ENCODE measurements at regions not wholly inside any gene's neighbourhood (a gene's known extent, or its start where the extent isn't known, plus 50 kb on each side); places are given as distances from the start of the nearest gene placed in this dataset.

DNA sequence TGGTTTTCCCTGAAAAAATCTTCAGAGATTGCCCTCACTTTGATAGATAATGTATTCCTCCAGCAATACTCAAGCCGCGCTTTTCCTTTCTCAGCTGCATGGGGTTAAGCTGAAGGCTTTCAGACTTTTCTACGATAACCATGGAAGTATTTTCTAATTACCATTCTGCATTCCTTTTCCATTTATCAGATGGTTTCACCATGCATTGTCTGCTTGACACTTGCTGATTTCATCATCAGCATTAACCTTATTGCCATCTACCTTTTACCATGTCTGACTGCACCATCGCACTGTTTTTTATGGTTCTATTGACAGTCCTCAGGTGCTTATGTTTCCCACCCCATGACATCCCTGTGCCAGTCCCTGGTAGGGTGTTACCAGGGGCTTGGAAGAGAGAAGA, 91.6 kb downstream of the DMAC1 start:
- ChIA-PET POLR2A (no interaction called here), CTCF (no interaction called here)
- TF ChIP-seq, protein P1, sequence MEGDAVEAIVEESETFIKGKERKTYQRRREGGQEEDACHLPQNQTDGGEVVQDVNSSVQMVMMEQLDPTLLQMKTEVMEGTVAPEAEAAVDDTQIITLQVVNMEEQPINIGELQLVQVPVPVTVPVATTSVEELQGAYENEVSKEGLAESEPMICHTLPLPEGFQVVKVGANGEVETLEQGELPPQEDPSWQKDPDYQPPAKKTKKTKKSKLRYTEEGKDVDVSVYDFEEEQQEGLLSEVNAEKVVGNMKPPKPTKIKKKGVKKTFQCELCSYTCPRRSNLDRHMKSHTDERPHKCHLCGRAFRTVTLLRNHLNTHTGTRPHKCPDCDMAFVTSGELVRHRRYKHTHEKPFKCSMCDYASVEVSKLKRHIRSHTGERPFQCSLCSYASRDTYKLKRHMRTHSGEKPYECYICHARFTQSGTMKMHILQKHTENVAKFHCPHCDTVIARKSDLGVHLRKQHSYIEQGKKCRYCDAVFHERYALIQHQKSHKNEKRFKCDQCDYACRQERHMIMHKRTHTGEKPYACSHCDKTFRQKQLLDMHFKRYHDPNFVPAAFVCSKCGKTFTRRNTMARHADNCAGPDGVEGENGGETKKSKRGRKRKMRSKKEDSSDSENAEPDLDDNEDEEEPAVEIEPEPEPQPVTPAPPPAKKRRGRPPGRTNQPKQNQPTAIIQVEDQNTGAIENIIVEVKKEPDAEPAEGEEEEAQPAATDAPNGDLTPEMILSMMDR (IDR thresholded peaks at IDR 0.05; ENCODE audit: insufficient read depth, low read length, missing control alignments) = no peak
- no peak overlapping the region for H3K4me3 ChIP-seq (ENCODE audit: low read depth, low read length)
- no peak for DNase-seq (ENCODE audit: low read depth, low spot score)

DNA sequence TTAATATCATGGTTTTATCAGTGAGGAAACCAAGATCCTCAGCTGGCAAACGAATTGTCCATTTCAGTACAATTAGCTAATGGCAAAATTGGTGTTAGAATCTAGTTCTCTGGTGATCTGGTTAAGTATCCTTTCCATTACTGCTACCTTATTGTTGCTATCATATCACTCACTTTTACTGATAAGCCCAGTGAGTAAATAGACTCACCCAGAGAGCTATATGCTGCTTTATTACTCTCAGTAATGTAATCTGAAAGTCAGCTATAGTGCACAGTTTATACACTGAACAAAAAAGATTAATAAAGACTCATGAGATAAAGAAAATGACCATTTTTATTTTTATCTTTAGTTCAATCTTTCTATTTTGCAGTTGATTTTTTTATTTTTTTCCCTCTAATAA, 95.0 kb downstream of the DMAC1 start:
- TF ChIP-seq, protein P1 (IDR thresholded peaks at IDR 0.05; ENCODE audit: insufficient read depth, low read length, missing control alignments) = no peak
- ChIA-PET POLR2A (no interaction called here), CTCF (no interaction called here)
- no peak overlapping the region for H3K4me3 ChIP-seq (ENCODE audit: low read depth, low read length)
- DNase-seq (ENCODE audit: low read depth, low spot score) = no peak

GRCh38 chr9:7691909-7692308, 107.7 kb downstream of the DMAC1 start:
- no peak overlapping the region for H3K4me3 ChIP-seq (ENCODE audit: low read depth, low read length)
- no peak for DNase-seq (ENCODE audit: low read depth, low spot score)
- ChIA-PET CTCF (no interaction called here), POLR2A (no interaction called here)
- TF ChIP-seq, protein P1 (IDR thresholded peaks at IDR 0.05; ENCODE audit: insufficient read depth, low read length, missing control alignments) = no peak

- CTCF ChIA-PET = no interaction called here
- POLR2A ChIA-PET = no interaction called here
- no peak overlapping the region for H3K4me3 ChIP-seq (ENCODE audit: low read depth, low read length)
- DNase-seq (ENCODE audit: low read depth, low spot score) = no peak
- TF ChIP-seq, protein P1 (IDR thresholded peaks at IDR 0.05; ENCODE audit: insufficient read depth, low read length, missing control alignments) = no peak
These were observed 109.6 kb downstream of the DMAC1 start for GRCh38 chr9:7690014-7690413.

DNA sequence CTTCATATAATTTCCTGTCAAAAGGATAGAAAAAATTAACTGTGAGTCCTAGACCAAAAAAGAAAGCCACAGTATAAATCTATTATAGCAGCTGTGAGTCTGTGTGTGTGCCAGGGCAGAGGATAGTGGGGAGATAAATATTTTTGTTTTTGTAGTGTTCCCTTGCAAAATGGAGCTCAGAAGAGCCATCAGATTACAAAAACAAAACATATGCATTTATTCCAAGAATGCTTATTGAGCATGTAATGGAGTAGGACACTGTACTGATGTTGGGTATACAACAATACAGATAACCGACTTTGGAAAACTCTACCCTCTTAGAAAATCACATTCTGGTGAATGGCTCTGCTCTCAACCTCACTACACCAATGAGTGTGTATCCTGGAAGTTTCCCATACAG, 111.0 kb downstream of the DMAC1 start:
- no peak for DNase-seq (ENCODE audit: low read depth, low spot score)
- TF ChIP-seq, protein P1 (IDR thresholded peaks at IDR 0.05; ENCODE audit: insufficient read depth, low read length, missing control alignments) = no peak
- ChIA-PET CTCF (no interaction called here), POLR2A (no interaction called here)
- H3K4me3 ChIP-seq (ENCODE audit: low read depth, low read length) = no peak overlapping the region

- ChIA-PET CTCF (no interaction called here), POLR2A (no interaction called here)
- TF ChIP-seq, protein P1 (IDR thresholded peaks at IDR 0.05; ENCODE audit: insufficient read depth, low read length, missing control alignments) = no peak
- H3K4me3 ChIP-seq (ENCODE audit: low read depth, low read length) = no peak overlapping the region
- DNase-seq (ENCODE audit: low read depth, low spot score) = no peak
These were observed 122.9 kb downstream of the DMAC1 start for GRCh38 chr9:7676609-7677156.
